ENCODE measurements at regions not wholly inside any gene's neighbourhood (a gene's known extent, or its start where the extent isn't known, plus 50 kb on each side); places are given as distances from the start of the nearest gene placed in this dataset.

- no peak for TF ChIP-seq SIN3A (IDR thresholded peaks at IDR 0.05; ENCODE audit: borderline replicate concordance, insufficient read depth, low read depth, low read length)
- no peak for TF ChIP-seq CTCF (IDR thresholded peaks at IDR 0.05)
Observed at GRCh38 chr10:113412161-113412560, 140.7 kb upstream of the HABP2 start.
